CD4-positive, alpha-beta T cell treated with Interleukin-4 for 1 hour (primary cell): ENCODE measurements at regions not wholly inside any gene's neighbourhood (a gene's known extent, or its start where the extent isn't known, plus 50 kb on each side); places are given as distances from the start of the nearest gene placed in this dataset.
"Not testable (repeated sequence)": the region's sequence is repeated elsewhere in the genome, so short reads cannot be mapped to it uniquely, and the experiment has no call there.

Experiments used
- DNase-seq, 2 donors: peaks; one replicate each; pipeline ENCODE4 v3.0.0-alpha.2; 2020 to 2022

GRCh38 chr6:30832864-30833263 is 51.5 kb upstream of the DDR1 start:
- DNase-seq = no peak

DNA sequence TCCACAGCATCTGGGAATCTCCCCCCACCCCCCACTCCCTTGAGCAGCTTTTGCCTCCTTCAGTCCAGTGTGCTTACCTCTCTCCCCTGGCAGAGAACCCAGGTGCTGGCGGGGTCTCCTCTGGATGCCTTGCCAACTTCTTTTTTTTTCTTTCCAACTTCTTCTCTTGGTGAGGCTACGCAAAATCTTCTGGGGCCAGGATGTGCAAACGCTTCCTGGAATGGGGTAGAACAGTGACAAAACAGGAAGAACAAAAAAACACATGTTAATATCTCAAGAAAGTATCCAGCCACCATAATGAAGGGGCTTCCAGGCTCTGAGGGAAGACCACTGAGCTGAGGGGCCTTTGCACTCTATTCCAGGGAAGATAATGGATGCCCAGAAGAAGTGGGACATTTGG is 53.9 kb upstream of the DDR1 start:
- peak; percentile 18 to 35 for DNase-seq

DNA sequence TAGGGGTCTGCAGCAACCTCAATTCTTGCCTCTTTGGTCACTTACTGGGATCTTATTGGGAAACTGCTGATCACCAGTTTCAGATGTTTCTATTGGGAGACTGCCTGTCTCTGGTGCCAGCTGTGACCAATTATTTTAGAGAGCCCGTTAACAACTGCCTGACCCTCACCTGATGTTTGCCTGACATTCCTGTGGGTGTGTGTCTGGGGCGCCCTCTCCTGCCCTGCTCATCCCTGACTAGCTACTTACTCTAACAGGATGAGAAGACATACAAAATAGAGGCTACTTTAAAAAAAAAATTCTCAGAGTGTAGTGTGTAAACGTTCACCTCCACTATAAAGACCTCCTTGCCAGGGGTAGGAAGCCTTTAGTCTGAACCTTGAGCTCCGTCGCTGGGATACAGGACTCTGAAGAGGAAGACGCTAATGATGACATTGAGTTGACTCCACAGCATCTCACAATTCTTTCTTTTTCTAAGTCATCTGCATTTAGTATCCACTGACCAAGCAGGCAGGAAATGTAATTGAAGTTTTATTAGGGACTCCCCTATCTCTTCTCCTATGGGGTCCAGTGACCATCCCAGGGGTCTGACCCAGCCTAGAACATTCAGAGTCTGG is 54.6 kb upstream of the DDR1 start:
- DNase-seq = peak in 1 of 2 donors; percentile 17

- no peak for DNase-seq
Observed at GRCh38 chr6:30829033-30829432, 55.3 kb upstream of the DDR1 start.

DNA sequence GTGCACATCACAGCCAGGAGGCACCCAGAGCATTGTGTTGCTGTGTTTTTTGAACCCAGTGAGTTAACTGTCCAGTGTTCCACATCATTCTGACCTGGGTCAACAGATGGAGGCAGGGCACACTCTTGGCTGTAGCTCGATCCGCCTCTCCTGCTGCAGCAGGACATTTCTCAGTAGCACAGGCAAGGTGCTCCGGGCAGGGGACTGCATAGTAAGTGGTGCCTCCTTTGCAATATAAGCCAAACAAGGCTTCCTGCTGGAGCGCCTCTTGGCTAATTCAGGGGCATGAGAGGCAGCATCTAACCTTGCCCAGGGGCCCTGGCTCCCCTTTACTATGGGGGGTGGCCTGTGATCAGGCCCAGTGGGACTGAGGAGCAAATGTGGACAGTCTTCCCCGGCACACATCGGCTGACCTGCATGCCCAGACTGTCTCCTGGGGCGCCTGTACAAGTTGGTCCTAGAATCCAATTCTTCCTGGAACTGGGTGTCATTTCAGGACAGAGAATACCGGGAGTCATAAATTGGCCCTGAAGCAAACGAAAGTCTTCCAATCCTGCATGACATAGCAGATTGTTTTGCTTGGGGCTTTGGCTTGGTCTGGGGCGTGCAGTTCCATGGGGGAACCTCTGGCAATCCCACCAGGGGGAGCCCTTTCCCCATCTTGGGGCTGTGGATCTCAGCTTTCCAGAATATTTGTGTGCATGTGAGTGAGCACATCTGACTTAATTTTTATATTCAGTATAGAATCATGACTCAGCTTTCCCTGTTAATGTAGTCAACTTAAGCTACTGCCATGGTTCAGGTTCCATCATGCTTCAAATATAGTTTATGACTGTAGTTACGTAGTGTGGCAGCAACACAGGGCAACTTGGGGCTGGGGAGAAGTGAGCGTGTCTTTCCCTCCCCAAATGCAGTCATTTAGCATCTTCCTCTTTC is 56.0 kb upstream of the DDR1 start:
- peak; percentile 78 to 80 for DNase-seq

DNA sequence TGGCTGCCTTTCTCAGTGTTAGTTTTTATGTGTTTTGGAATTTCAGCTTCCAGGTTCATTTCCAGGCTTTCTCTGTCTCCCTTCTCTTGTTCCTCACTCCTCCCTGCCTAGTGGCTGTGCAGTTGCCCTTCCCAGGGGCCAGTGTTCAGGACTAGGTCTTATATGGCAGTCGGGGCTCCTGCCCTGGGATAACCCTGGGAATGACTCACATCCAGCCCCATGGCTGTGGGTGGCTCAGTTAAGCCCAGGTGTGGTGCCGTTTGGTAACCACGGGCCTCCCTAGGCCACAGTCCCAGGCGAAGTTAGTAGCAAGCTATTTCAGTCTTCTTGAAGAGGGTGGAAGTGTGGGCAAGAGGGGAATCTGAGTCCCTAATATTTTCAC is 57.4 kb upstream of the DDR1 start:
- DNase-seq = no peak

DNA sequence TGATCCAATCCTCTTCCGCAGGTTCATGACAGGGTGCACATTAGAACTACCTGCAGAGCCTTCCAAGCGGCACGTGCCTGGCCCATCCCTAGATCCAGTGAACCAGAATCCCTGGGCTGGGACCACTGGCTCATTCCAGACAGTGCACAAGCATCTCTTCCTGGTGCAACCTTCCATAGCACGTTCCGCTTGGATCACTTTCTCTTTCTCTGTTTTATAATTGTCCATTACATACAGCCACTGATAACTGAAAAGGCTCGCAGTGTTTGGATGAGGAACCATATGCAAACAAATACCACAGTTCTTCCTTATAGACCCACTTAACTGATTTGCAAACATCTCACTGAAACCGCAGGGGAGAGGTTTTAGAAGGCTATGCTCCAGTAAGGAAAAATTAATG is 59.6 kb upstream of the DDR1 start:
- no peak for DNase-seq

DNA sequence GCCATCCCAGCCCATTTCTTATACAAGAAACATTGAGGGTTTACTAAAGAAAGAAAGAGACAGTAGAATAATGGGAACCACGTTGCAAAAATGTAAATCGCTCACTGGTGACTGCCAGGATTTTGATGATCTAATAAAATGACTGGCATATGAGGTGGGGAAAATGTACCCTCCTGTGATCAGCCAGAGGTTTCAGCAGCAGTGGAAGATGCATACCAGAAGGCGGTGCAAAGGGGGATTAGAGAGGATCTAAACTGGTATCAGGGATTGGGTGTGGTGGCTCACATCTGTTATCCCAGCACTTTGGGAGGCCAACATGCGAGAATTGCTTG is 60.8 kb upstream of the DDR1 start:
- no peak for DNase-seq

DNA sequence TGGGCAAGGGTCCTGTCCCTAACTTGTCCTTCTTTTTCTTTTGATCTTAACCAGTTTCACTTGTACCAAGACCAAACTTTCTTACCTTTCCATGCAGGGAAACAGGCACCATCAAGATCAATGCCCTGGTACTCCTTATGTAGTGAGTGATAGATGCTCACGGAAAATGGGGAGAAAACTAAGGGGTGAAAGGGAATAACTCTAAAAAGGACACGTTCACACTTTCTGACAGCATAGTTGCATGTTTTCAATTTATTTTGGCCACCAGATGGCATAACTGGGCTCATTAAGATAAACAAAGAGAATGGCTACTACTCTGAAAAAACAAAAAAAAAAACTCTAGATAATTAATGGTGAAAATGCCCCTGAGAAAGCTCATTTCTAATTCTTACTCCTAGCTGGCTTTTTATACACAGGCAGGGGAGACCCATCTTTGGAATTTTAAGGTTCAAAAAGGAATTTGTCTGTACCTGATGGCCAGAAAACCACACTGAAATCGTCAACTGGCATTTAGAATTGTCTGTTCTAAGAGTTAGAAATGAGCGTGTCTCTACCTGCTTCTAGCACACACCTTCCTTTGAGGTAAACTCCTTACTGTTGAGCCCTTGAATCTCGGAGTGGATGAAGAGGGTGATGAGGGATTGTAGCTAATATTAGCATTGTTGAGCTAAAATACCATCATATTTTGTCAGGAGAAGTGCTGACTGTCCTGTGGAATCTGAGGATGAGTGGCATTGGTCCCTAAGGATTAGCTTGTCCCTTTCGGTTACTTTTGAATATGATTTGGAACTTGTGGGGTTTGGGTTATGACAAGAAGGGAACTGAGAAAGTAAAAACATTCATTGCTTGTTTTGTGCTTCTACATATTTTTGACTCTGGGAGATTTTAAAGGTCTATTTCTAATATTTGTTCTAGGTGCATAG is 62.2 kb upstream of the DDR1 start:
- peak in 1 of 2 donors; percentile 55 for DNase-seq

- no peak for DNase-seq
Observed at GRCh38 chr6:30820193-30820592, 64.1 kb upstream of the DDR1 start.

GRCh38 chr6:30819297-30819917 is 64.9 kb upstream of the DDR1 start:
- no peak for DNase-seq

DNA sequence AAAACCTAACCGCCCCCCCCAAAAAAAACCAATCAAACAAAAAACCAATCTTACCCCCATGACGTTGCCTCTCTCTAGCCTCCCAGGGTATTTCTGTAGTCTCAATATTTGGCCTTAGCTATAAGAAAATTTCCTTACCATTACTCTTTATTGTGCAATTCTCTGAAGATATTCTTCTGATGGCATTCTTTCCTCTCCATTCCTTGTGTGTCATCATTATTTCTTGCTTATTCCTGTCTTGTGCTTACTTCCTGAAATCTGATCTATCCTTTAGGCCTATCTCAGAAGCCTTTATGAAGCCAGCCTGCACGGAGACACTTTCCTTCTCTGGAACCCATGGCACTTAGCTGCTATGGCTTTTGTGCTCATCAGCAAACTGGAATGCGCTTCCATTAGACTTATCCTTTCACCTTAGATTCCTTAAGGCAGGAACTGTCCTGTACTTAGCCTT is 65.9 kb upstream of the DDR1 start:
- no peak for DNase-seq

- no peak for DNase-seq
Observed at GRCh38 chr6:30816791-30817739, 67.3 kb upstream of the DDR1 start.

GRCh38 chr6:30816296-30816695 is 68.0 kb upstream of the DDR1 start:
- DNase-seq = not testable (repeated sequence)

DNA sequence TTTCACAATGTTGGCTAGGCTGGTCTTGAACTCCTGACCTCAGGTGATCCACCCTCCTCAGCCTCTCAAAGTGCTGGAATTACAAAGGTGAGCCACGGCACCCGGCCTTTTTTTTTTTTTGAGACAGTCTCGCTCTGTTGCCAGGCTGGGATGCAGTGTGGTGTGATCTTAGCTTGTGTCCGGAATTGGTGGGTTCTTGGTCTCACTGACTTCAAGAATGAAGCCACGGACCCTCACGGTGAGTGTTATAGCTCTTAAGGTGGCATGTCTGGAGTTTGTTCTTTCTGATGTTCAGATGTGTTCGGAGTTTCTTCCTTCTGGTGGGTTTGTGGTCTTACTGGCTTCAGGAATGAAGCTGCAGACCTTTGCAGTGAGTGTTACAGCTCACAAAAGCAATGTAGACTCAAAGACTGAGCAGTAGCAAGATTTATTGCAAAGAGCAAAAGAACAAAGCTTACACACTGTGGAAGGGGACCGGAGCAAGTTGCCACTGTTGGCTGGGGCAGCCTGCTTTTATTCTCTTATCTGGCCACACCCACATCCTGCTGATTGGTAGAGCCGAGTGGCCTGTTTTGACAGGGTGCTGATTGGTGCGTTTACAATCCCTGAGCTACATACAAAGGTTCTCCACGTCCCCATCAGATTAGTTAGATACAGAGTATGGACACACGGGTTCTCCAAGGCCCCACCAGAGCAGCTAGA is 69.1 kb upstream of the DDR1 start:
- not testable (repeated sequence) for DNase-seq

- peak; percentile 32 to 62 for DNase-seq
Observed at GRCh38 chr6:30814146-30815040, 69.9 kb upstream of the DDR1 start.

DNA sequence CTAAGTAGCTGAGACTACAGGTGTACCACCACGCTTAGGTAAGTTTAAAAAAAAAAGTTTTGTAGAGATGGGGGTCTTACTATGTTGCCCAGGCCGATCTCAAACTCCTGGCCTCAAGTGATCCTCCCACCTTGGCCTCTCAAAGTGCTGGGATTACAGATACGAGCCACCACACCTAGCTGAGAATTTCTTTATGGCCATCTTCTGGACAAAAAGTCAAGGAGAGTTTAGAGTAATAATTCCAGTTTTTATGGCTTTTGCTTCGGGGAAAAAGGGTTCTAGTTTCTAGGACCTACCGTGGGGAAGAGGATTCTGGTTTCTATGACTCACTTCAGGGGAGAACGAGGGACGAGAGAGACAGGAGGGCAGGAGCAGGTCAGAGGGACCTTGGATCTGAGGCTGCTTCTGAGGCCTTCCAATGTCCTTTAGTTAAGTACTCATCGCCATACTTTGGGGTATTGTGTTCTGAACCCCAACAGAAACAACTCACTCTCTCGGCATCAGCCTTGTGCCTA is 69.3 kb upstream of the IER3 start:
- DNase-seq = no peak

GRCh38 chr6:30810813-30811339 is 66.5 kb upstream of the IER3 start:
- peak in 1 of 2 donors; percentile 26 for DNase-seq

- DNase-seq = not testable (repeated sequence)
Observed at GRCh38 chr6:30807566-30807965, 63.2 kb upstream of the IER3 start.
